NCI-H748 treated with DMSO at 0.1 percent for 48 hours (cell line): ENCODE measurements at regions not wholly inside any gene's neighbourhood (a gene's known extent, or its start where the extent isn't known, plus 50 kb on each side); places are given as distances from the start of the nearest gene placed in this dataset.

Experiments
- DNase-seq: peaks from one replicate; lab custom pipeline; 2025; lab: John Stamatoyannopoulos, UW

GRCh38 chr2:236673126-236673822 is 103.6 kb downstream of the ACKR3 start:
- DNase-seq: no peak

- no peak for DNase-seq
Observed at GRCh38 chr2:236673823-236674185, 104.2 kb downstream of the ACKR3 start.

- DNase-seq: no peak
Observed at GRCh38 chr2:236674238-236674637, 104.6 kb downstream of the ACKR3 start.

- DNase-seq: no peak
Observed at GRCh38 chr2:236674646-236675045, 105.0 kb downstream of the ACKR3 start.

GRCh38 chr2:236675051-236675450 is 105.4 kb downstream of the ACKR3 start:
- no peak for DNase-seq

GRCh38 chr2:236675526-236675925 is 105.9 kb downstream of the ACKR3 start:
- DNase-seq: no peak

GRCh38 chr2:236676136-236676873 is 106.7 kb downstream of the ACKR3 start:
- DNase-seq: no peak

- DNase-seq: no peak
Observed at GRCh38 chr2:236677368-236677767, 107.7 kb downstream of the ACKR3 start.

GRCh38 chr2:236678307-236678975 is 108.8 kb downstream of the ACKR3 start:
- no peak for DNase-seq

GRCh38 chr2:236679884-236680860 is 110.5 kb downstream of the ACKR3 start:
- no peak for DNase-seq

- no peak for DNase-seq
Observed at GRCh38 chr2:236682651-236683422, 113.2 kb downstream of the ACKR3 start.

- DNase-seq: no peak
Observed at GRCh38 chr2:236684504-236685256, 115.1 kb downstream of the ACKR3 start.

- no peak for DNase-seq
Observed at GRCh38 chr2:236685361-236685760, 115.7 kb downstream of the ACKR3 start.

GRCh38 chr2:236685979-236686520 is 116.4 kb downstream of the ACKR3 start:
- no peak for DNase-seq

- DNase-seq: no peak
Observed at GRCh38 chr2:236686561-236686960, 116.9 kb downstream of the ACKR3 start.

- DNase-seq: no peak
Observed at GRCh38 chr2:236687296-236687965, 117.8 kb downstream of the ACKR3 start.

GRCh38 chr2:236688157-236688556 is 118.5 kb downstream of the ACKR3 start:
- DNase-seq: no peak

GRCh38 chr2:236688563-236689392 is 119.2 kb downstream of the ACKR3 start:
- no peak for DNase-seq

GRCh38 chr2:236689393-236689700 is 119.7 kb downstream of the ACKR3 start:
- no peak for DNase-seq
